B cell (primary cell): ENCODE measurements at regions not wholly inside any gene's neighbourhood (a gene's known extent, or its start where the extent isn't known, plus 50 kb on each side); places are given as distances from the start of the nearest gene placed in this dataset.

Source experiments
- EZH2 ChIP-seq: IDR thresholded peaks from 2 replicates; pipeline ENCODE4 v1.6.1; 2012; ENCODE audit warnings: borderline replicate concordance, low read depth, mild to moderate bottlenecking, moderate library complexity, low read length; ENCODE audit not compliant: insufficient read depth, poor library complexity, severe bottlenecking
- TF ChIP-seq, protein P1 (sequence below): fragments of 200-600 bp; IDR thresholded peaks from one replicate; pipeline ENCODE4 v1.8.0; 2022; ENCODE audit warnings: antibody characterized with exemption, mild to moderate bottlenecking

DNA sequence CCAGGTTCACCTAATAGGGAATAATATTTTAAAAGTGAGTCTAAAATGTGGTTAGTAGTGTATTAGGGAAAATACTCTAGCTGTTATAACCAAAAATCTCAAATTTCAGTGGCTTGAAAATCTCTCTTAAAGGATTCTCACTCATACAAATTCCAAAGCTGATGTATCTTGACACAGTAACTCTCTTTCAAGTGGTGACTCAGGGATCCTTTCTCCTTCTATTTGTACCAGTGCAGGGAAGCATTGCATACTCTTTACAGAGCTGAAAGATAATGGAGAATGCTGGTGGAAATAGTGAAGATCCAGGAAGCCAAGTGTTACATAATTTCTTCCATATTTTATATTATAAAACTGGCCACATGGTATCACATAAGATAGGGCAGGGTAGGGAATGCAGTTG, 560.2 kb upstream of the CDH9 start:
- TF ChIP-seq, protein P1, sequence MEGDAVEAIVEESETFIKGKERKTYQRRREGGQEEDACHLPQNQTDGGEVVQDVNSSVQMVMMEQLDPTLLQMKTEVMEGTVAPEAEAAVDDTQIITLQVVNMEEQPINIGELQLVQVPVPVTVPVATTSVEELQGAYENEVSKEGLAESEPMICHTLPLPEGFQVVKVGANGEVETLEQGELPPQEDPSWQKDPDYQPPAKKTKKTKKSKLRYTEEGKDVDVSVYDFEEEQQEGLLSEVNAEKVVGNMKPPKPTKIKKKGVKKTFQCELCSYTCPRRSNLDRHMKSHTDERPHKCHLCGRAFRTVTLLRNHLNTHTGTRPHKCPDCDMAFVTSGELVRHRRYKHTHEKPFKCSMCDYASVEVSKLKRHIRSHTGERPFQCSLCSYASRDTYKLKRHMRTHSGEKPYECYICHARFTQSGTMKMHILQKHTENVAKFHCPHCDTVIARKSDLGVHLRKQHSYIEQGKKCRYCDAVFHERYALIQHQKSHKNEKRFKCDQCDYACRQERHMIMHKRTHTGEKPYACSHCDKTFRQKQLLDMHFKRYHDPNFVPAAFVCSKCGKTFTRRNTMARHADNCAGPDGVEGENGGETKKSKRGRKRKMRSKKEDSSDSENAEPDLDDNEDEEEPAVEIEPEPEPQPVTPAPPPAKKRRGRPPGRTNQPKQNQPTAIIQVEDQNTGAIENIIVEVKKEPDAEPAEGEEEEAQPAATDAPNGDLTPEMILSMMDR, result no peak
- TF ChIP-seq EZH2, result no peak
